HUES6 (cell line): ENCODE measurements at regions not wholly inside any gene's neighbourhood (a gene's known extent, or its start where the extent isn't known, plus 50 kb on each side); places are given as distances from the start of the nearest gene placed in this dataset.

Source experiments
- H3K27ac ChIP-seq: 2 replicates; pipeline ENCODE4 v1.7.0; 2013; ENCODE audit warnings: low read depth, mild to moderate bottlenecking, low read length, inconsistent platforms
- H3K27me3 ChIP-seq: 2 replicates; pipeline ENCODE4 v1.6.1; 2013; ENCODE audit warnings: low read length; ENCODE audit not compliant: control insufficient read depth, insufficient read depth
- H3K36me3 ChIP-seq: 2 replicates; pipeline ENCODE4 v1.6.1; 2013; ENCODE audit warnings: low read length; ENCODE audit not compliant: control insufficient read depth, insufficient read depth
- H3K4me1 ChIP-seq: 2 replicates; pipeline ENCODE4 v1.6.1; 2013; ENCODE audit warnings: low read length; ENCODE audit not compliant: control insufficient read depth, insufficient read depth
- H3K4me3 ChIP-seq: 2 replicates; pipeline ENCODE4 v1.5.1; 2013; ENCODE audit warnings: low read depth, low read length
- H3K9ac ChIP-seq: one replicate; pipeline ENCODE4 v1.6.1; 2013; ENCODE audit warnings: mild to moderate bottlenecking, low read length
- H3K9me3 ChIP-seq: 2 replicates; pipeline ENCODE4 v1.6.1; 2013; ENCODE audit warnings: low read depth, low read length; ENCODE audit not compliant: control insufficient read depth, insufficient read depth

DNA sequence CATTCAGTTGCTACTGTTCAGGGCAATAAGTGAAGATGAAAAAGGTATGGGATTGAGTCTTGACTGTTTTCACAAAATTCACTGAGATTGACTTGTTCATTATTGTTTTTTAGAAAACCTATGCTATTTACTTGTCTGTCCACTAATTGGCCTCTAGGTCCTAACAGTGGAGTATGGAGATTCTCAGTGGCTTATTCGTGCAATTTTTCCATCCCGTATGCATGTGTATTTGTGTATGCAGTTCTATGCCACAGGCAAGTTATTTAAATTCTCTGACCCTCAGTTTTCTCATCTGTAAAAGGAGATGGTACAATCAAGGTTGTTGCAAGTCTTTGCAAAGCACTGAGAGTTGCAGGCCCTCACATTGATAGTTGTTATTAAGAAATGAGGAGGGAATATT is 151.0 kb downstream of the BBOX1 start:
- no peak overlapping the region for H3K27ac ChIP-seq
- no peak overlapping the region for H3K9ac ChIP-seq
- H3K27me3 ChIP-seq, result no peaks in the 10 kb centered on the region

DNA sequence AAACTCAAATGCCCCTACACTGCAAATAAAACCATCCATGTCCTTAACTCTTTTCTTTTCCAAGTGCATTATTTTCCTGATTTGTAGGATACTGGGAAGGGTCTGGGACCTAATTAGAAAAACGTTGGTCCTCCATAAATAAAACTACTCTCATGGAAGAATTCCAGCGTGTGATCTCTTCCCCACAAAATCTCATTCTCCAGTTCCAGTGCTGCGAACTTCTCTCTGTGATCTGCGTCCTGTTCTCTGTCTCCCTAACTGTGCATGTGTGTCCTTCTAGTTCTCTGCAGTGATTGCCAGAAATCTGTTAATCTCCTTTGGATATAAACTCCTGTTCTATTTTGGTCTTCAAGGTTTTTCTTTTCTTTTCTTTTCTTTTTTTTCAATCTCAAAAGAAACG is 148.1 kb downstream of the BBOX1 start:
- H3K9me3 ChIP-seq, result no peaks in the 10 kb centered on the region; the same call in 1 of the 2 replicates
- H3K4me1 ChIP-seq, result peaks cover 20% of the 10 kb centered on the region; the same call in 1 of the 2 replicates
- no peak overlapping the region for H3K27ac ChIP-seq
- no peak overlapping the region for H3K9ac ChIP-seq
- H3K36me3 ChIP-seq, result no peaks in the 10 kb centered on the region
- no peak overlapping the region for H3K4me3 ChIP-seq
- no peaks in the 10 kb centered on the region for H3K27me3 ChIP-seq

More for the DNA sequence above, 151.0 kb downstream of the BBOX1 start:
- Histone ChIP-seq H3K4me3 (no peak overlapping the region), H3K4me1 (peaks cover 21% of the 10 kb centered on the region), H3K9me3 (no peaks in the 10 kb centered on the region; the same call in 1 of the 2 replicates), H3K36me3 (no peaks in the 10 kb centered on the region)

DNA sequence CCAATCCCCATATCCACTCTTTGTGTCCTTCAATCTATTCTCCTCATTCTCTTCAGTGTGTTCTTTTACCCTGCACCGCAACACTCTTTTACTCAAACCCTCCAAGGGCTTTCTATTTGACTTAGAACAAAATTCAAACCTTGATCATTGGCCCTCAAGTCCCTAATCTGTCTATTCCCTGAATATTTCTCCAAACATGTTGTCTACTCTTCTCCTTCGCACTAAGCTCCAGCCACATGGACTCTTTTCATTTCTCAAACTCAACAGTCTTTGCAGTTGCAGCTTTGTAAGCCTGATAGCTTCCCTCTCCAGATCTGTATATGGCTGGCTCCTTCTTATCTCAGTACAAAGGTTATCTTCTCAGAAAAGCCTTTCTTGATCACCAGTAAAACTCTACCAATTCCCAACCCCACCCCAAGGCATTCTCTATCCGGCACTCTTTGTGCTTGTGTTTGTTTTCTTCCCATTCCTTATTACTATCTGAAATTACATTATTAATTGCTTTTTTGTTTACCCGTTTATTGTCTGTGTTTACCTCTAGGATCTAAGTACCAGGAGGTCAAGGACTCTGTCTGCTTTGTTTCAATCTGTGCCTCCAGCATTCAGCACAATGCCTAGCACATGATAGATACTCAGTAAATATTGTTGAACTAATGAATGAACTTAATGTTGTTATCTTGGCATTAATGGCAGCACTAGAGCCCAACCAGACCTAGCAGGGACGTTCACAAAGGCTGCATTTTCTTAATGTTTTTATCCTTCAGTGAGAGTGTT is 147.4 kb downstream of the BBOX1 start:
- Histone ChIP-seq H3K36me3 (no peaks in the 10 kb centered on the region), H3K27ac (no peak overlapping the region), H3K9ac (no peak overlapping the region), H3K27me3 (no peaks in the 10 kb centered on the region), H3K4me3 (no peak overlapping the region), H3K9me3 (no peaks in the 10 kb centered on the region; the same call in 1 of the 2 replicates), H3K4me1 (peaks cover 20% of the 10 kb centered on the region; the same call in 1 of the 2 replicates)

DNA sequence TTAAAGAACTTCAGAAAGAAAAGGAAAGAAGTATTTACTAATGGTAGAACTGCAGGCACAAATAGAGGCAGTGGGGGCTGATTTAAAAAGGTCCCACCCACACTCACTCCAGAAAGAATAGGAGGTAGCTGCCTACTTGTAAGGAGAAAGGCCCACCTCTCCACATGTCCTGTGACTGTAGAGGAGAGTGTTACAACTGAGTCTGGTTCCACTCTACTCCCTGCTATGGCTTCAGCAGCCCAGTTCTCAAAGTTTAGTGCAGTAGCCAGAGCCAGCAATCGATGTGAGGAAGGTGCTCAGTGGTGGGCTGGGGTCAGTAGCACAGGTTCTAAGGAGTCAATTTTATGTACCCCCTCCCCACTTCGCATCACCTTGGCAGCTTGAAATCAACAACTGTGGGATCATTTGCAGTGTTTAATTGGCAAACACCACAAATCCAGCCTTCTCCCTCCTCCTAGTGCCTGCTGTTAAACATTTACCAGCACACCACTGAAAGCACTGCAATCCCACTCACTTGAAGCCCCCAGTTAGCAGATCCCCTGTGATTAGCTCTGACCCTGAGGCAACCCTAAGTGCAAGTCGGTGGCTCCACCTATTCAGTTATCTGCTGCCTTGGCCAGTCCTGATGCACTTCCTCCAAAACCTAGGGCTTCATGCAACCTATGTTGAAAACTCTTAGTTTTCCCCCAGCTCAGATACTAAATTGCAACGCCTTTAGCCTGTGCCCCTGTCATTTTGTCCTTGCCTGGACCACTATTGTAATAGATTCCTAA is 146.6 kb downstream of the BBOX1 start:
- Histone ChIP-seq H3K9ac (no peak overlapping the region), H3K9me3 (no peaks in the 10 kb centered on the region; the same call in 1 of the 2 replicates), H3K36me3 (no peaks in the 10 kb centered on the region), H3K4me3 (no peak overlapping the region), H3K27me3 (no peaks in the 10 kb centered on the region), H3K4me1 (peaks cover 20% of the 10 kb centered on the region; the same call in 1 of the 2 replicates), H3K27ac (no peak overlapping the region)

DNA sequence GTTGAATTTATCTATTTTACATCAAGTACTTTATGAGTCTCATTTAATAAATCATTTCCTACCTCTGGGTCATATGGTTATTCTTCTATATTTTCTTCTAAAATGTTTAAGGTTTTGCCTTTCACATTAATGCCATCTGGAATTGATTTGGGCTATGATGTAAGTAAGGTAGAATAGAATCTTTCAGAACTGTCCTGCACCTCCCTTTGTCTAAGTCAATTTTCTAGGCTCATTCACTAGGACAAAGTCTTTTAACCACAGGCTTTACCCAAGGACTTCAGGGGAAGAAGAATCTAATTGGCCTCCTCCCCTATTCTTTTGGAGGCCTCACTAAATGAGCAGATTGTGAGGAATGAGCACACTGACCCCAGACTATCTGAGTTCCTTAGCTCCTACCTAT is 146.0 kb downstream of the BBOX1 start:
- H3K9me3 ChIP-seq, result no peaks in the 10 kb centered on the region; the same call in 1 of the 2 replicates
- no peaks in the 10 kb centered on the region for H3K36me3 ChIP-seq
- no peak overlapping the region for H3K4me3 ChIP-seq
- peaks cover 20% of the 10 kb centered on the region; the same call in 1 of the 2 replicates for H3K4me1 ChIP-seq
- no peak overlapping the region for H3K9ac ChIP-seq
- H3K27ac ChIP-seq, result no peak overlapping the region
- no peaks in the 10 kb centered on the region for H3K27me3 ChIP-seq

DNA sequence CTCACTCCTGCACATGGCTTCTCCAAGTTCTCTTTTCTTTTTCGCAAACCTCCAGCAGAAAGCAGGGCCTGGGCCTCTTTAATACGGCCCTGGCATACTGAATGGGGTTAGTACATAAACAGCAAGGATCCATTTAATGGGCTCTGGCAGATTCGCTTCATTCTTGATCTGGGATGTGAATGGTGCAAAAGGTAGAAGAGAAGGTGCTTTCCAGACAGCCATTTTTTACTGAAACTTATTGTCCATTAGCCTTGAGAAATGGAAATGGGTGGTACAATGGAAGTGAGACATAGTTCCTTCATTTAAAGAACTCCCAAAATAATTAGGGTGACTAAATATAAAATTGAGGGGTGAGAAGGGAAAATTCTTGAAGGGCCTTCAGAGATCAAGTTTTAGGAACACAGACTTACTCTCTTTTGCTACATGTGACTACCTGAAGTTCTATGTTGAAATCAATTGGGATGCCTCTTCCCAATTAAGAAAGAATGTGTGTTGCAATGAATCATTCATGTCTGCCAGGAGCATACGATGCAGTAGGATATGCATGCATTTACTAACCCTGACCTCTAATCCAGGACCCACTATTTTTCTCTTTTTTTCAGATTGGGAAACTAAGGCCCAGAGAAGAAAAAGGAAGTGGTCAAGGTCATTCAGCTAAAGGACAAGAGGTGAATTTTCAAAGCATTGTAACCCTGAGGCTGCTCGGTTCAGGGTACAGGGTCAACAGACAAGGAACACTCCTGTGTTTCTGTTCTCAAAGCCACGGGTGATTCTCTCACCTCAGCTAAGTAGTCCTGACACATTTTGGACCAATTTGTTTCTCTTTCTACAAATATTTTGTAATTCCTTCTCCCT is 144.1 kb downstream of the BBOX1 start:
- Histone ChIP-seq H3K27me3 (no peaks in the 10 kb centered on the region), H3K4me1 (peaks cover 20% of the 10 kb centered on the region; the same call in 1 of the 2 replicates), H3K9ac (no peak overlapping the region), H3K27ac (no peak overlapping the region), H3K4me3 (no peak overlapping the region), H3K9me3 (no peaks in the 10 kb centered on the region; the same call in 1 of the 2 replicates), H3K36me3 (no peaks in the 10 kb centered on the region)

DNA sequence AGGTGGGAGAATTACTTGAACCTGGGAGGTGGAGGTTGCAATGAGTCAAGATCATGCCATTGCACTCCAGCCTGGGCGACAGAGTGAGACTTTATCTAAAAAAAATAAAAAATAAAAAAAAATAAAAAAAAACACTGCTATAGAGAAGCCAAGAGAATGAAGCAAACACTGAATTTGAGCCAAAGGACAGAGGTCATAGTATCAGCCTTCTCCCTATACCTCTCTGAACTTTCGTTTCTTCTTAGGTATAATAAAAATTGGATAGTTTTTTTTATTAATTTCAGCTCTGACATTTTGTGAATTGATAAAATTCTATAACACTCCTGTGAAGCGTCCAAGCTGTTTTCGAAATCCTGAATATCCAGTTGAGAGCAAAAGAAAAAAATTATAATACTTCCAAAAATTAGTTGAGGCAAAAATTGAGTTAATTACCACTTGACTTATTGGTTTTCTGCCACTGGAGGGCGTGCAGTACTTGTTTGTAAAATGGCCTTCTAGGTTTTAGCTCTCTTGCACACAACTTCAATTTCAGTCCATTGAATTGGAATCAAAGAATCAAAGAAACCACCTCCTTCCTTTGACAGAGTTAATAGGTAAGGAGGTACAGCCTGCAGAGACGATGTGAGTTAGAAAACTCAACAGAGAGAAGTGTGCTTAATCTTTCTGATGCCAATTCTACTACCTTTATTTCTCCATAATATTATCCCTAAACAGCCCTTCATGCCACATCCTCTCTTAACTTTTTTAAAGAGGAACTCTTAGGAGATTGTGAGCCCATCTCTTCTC is 143.2 kb downstream of the BBOX1 start:
- no peaks in the 10 kb centered on the region for H3K36me3 ChIP-seq
- no peaks in the 10 kb centered on the region; the same call in 1 of the 2 replicates for H3K9me3 ChIP-seq
- H3K27ac ChIP-seq, result no peak overlapping the region
- H3K4me3 ChIP-seq, result no peak overlapping the region
- peaks cover 20% of the 10 kb centered on the region; the same call in 1 of the 2 replicates for H3K4me1 ChIP-seq
- no peak overlapping the region for H3K9ac ChIP-seq
- H3K27me3 ChIP-seq, result no peaks in the 10 kb centered on the region

DNA sequence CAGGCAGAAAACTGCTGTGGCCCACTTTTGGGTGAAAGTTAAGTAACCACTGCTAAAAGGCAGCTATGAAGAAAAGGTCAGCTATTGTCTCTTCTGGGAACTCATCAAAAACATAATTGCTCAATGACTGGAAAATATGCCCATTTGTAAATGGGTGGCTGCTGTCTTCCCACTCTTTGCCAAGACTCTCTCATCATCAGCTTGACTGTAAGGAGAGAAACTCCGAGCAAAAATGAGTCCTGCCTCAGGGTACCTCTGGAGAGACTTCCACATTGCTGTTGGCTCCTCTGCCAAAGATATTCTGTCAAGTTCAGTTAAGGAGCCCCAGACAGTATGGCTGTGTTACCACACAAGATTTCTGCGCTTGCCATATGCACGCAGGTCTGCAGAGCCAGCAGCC is 138.7 kb downstream of the BBOX1 start:
- Histone ChIP-seq H3K27ac (no peak overlapping the region), H3K4me3 (no peak overlapping the region), H3K27me3 (no peaks in the 10 kb centered on the region), H3K36me3 (no peaks in the 10 kb centered on the region), H3K9me3 (no peaks in the 10 kb centered on the region), H3K9ac (no peak overlapping the region), H3K4me1 (peaks cover 3% of the 10 kb centered on the region; the same call in 1 of the 2 replicates)

DNA sequence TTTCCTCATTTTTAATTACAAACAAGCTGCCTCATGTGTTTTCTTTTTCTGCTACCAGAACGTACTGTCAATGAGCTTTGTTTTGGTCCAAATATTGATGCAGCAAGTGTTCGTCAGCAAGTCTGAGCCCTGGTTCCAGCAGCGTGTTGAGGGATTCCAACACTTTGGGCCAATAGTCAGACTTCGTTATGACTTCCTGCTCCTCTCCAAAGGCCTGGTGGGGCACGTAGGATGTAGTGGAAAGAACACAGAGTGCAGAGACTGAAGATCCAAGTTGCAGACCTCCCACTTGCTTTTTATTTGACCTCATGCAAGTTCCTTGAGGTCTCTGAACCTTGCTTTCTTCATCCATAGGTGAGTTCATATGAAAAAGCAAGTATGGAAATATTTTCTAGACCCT is 138.2 kb downstream of the BBOX1 start:
- H3K27me3 ChIP-seq, result no peaks in the 10 kb centered on the region
- no peaks in the 10 kb centered on the region for H3K9me3 ChIP-seq

More for the DNA sequence above, 138.2 kb downstream of the BBOX1 start:
- H3K36me3 ChIP-seq, result no peaks in the 10 kb centered on the region
- H3K4me1 ChIP-seq, result no peaks in the 10 kb centered on the region
- no peak overlapping the region for H3K9ac ChIP-seq
- H3K27ac ChIP-seq, result no peak overlapping the region
- H3K4me3 ChIP-seq, result no peak overlapping the region
